ENCODE measurements at regions not wholly inside any gene's neighbourhood (a gene's known extent, or its start where the extent isn't known, plus 50 kb on each side); places are given as distances from the start of the nearest gene placed in this dataset.
"Not testable (repeated sequence)": the region's sequence is repeated elsewhere in the genome, so short reads cannot be mapped to it uniquely, and the experiment has no call there.

GRCh38 chr2:239666855-239667376, 266.1 kb upstream of the HDAC4 start:
- DNase-seq, result peak; percentile 24

DNA sequence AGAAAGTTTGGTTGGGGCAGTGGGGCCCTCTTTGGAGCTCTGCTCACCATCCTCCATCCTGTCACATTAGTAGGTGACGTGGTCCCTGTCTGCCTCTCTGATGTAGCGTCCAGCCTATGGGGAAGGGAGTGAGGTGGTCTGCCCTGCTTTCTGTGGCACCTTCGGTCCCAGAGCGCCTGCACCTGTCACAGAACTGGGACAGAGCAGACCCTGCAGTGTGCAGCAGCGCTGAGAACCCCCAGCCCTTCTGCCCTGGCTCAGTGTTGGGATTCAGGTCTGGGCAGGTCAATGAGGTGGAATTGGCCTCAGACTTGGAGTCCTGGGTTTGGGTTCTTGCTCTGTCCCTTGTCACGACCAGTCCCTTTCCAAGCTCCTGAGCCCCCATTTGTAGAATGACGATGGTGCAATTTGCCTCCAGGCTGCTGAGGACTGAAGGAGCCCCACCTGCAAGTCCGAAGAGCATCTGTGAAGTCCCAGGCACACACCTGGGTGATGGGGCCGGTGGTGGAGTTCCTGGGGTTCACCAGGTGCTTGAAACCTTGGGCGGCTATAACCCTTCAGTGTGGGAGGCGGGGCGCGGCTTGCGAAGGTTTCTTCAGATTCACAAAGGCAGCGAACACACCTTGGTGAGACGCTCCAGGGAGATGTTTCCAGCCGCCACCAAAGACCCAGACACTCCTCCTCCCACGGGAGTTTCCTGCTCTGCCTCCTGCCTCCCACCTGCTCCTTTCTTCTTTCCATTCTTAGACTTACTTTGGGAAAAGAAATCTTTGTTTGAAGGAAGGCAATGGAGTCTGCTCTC, 265.4 kb upstream of the HDAC4 start:
- DNase-seq, result no peak

DNA sequence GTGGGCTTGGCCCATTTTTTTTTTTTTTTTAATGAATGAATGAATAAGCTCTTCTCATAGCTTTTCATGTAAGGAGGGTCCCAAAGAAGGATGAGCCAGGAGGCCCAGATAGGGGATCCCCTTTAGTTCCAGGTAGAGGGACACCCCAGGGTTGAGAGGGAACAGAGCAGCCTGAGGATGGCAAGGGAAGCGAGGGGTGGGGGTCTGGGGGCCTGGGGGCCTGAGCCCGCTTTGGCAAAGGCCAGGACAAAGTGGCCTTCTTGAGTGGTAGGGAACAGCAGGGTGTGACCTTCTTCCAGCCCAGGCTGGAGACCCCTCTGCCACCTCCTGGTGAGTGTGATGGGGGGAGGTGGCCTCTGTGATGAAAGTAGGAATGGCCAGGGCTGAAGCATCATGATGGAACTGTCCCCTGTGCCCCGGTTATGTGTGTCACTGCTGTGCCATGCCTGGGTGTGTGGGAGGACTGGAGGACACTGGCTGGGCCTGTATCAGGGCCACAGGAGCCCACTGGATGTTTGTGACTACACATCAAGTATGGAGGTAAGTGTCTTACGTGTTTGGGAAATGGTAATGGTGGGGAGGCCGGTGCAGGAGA, 263.5 kb upstream of the HDAC4 start:
- DNase-seq, result no peak

GRCh38 chr2:239663364-239663924, 262.6 kb upstream of the HDAC4 start:
- DNase-seq, result no peak

GRCh38 chr2:239662413-239663120, 261.7 kb upstream of the HDAC4 start:
- DNase-seq, result no peak

- no peak for DNase-seq
These were observed 260.8 kb upstream of the HDAC4 start for GRCh38 chr2:239661334-239662312.

DNA sequence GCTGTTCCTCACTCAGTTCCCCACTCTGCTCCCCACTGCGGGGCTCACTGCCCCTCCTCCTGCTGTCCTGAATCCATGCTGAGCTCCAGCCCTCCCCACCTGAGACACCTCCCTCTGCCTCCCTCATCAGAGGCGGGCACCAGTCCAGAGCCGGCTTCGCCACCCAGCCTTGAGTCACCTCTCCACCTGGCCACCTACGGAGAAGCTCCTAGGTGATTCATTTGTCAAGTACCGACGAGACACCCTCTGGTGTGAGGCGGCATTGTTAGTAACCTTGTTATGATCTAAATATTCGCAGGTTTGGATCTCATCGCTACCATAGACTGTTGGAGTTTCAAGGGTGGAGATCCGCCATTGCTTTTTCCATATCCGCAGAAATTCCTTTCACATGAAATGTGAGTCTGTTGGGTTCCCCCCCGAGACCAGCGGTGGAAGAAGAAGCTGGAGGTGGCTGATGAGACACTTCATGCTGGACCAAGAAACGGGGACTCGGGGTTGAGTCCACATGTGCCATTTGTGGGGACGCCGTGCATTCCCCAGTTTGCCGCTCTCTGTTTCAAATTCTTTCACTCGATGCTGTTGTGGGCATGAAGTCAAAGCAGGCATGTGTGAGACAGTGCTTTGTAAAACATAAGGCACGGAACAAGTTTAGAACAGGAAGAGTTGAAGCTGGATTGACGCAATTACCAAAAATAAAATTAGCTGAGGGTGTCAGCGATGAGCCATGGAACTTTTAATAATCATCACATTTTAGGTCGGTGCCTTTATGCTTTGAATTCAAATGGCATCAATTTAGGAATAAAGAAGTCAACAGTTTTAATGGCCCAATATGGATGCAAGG, 259.8 kb upstream of the HDAC4 start:
- DNase-seq, result no peak

DNA sequence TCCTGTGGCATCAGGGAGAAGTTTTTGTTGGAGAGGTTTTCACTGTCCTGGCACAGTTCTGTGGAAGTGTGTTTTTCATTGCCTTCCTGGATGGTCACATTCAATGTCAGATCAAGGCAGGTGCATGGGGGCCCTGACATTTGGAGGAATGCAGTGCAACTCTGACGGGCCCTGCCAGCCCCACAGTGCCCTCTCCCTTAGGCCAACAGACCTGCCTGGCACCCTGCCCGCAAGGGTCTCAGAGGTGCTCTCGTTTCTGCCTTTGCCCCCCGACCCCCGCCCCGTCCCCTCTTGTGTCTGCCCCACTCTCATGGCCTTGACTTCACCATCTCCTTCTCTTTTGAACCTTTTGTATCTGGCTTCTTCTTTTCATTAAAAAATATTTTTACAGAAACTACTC, 257.2 kb upstream of the HDAC4 start:
- DNase-seq, result no peak

- DNase-seq, result no peak
These were observed 256.4 kb upstream of the HDAC4 start for GRCh38 chr2:239657236-239657635.

- DNase-seq, result no peak
These were observed 253.4 kb upstream of the HDAC4 start for GRCh38 chr2:239654266-239654665.

GRCh38 chr2:239651859-239652258, 251.0 kb upstream of the HDAC4 start:
- DNase-seq, result no peak

DNA sequence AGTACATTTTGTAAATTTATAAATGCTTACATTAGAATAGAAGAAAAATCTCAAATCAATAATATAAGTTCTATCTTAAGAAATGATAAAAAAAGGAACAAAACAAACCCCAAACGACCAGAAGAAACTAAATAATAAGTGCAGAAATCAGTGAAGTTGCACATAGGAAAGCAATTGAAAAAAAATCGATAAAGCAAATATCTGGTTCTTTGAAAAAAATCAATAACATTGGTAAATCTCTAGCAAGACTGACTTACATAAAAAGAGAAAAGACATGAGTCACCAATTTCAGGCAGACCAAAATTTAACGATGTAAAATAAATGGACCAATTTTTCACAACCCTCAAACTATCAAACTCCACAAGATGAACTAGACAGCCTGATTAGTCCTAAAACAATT, 249.9 kb upstream of the HDAC4 start:
- no peak for DNase-seq

- no peak for DNase-seq
These were observed 248.5 kb upstream of the HDAC4 start for GRCh38 chr2:239649309-239649708.

- no peak for DNase-seq
These were observed 247.8 kb upstream of the HDAC4 start for GRCh38 chr2:239648607-239649006.

DNA sequence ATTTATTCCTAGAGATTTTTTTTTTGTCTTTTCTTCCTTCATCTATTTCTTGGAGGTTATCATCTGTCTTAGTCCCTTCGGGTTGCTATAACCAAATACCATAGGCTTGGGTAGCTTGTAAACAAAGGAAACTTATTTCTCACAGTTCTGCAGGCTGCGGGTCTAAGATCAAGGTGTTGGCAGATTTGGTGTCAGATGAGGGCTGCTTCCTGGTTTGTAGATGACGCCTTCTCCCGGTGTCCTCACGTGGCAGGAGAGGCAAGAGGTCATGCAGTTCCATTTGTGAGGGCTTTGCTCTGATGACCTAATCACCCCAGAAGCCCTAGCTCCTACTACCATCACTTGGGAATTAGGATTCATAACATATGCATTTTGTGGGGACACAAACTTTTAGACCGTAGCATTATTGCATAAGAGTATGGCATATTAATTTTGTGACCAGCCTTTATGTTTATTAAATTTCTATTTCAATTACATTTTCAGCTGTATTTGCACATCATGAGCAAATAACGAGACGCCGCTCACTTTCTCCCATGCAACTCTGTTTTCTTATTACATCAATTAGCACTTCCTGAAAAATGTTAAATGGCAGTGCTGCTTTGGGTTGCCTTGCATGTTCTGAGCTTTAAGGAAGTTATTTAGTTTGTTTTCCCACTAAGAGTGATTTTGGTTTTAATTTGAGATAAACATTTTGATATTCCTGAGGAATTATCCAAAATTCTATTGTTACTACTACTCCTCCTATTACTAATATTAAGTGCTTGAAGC, 246.4 kb upstream of the HDAC4 start:
- DNase-seq, result no peak

DNA sequence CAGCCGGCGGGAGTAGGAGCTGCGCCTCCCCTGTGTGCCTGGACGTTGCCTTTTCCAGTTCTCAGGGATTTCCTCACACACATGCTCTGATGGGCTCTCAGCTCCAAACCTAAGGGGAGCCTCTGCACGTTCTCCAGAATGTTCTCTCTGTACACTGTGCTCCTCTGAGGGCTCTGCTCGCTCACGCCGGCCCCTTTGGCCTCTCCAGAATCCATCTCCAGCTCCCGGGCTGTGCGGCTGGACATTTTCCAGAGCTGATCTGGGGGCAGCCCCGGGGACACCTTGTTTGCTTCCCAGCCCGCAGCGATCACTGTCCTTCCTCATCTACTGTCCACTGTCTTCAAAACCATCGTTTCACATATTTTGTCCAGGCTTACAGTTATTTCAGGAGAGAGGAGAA, 245.4 kb upstream of the HDAC4 start:
- DNase-seq, result no peak

DNA sequence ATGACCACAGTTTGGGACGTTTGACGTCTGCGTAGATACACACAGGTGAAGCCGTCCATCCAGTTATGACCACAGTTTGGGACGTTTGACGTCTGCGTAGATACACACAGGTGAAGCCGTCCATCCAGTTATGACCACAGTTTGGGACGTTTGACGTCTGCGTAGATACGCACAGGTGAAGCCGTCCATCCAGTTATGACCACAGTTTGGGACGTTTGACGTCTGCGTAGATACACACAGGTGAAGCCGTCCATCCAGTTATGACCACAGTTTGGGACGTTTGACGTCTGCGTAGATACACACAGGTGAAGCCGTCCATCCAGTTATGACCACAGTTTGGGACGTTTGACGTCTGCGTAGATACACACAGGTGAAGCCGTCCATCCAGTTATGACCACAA, 243.8 kb upstream of the HDAC4 start:
- not testable (repeated sequence) for DNase-seq

DNA sequence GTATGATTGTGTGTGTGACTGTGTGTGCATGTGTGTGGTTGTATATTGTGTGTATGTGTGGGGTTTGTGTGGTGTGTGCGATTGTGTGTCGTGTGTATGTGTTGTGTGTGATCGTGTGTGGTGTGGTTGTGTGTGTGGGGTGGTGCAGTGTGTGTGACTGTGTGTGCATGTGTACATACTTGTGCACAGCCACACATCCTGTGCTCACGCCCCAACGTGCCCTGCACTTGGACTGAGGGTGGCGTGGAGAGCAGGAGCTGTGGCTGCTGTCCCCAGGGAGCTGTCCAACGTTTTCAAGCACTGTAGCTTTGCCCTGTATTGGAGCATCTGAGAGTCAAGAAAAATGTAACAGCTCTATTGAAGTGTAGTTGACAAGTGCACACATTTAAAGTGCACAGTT, 243.2 kb upstream of the HDAC4 start:
- no peak for DNase-seq

- no peak for DNase-seq
These were observed 241.7 kb upstream of the HDAC4 start for GRCh38 chr2:239642406-239643004.

DNA sequence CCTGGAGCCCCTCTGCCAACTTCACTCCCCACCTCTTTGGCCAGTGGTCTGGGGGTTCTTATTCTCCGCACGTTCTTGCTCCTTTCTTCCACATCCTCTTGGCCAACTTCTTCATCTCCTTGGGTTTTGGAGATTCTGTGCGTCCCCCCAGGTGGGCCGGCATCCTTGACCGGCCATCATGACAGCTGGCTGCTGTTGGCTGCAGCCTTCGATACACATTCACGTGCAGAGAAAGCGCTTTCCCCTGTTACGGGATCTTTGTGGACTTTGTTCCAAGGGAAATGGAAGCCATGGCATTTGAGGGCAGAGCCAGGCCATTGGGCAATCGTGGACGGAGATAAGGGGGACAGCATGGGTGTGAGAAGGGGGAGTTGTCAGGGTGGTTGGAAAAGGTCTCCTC, 241.1 kb upstream of the HDAC4 start:
- not testable (repeated sequence) for DNase-seq
